Stomach (tissue), 8 donors: ENCODE measurements at regions not wholly inside any gene's neighbourhood (a gene's known extent, or its start where the extent isn't known, plus 50 kb on each side); places are given as distances from the start of the nearest gene placed in this dataset.
"Not testable (repeated sequence)": the region's sequence is repeated elsewhere in the genome, so short reads cannot be mapped to it uniquely, and the experiment has no call there.

Source experiments
- DNase-seq, 2 donors: peaks; one replicate each; pipeline versions ENCODE4 v3.0.0 to v3.0.0-alpha.2; 2013 to 2019
- H3K27ac ChIP-seq, 5 donors: fragments of 200-600 bp in 4 of 5; sonication (generic) in 4 of 5; one replicate each; pipeline ENCODE4 v1.5.1; 2013 to 2019; ENCODE audit warnings: mild to moderate bottlenecking in 1 of 5, moderate library complexity in 1 of 5
- H3K27me3 ChIP-seq, 3 donors: fragments of 200-600 bp; sonication (generic); one replicate each; pipeline ENCODE4 v1.5.1; 2017 to 2019; ENCODE audit warnings: mixed run types in 1 of 3
- H3K36me3 ChIP-seq, 4 donors: fragments of 200-600 bp; sonication (generic); 1 replicate in 3 of 4; 2 replicates in 1 of 4; pipeline ENCODE4 v1.5.1; 2016 to 2019
- H3K4me1 ChIP-seq, 4 donors: fragments of 200-600 bp; sonication (generic); one replicate each; pipeline ENCODE4 v1.5.1; 2016 to 2019
- H3K4me3 ChIP-seq, 4 donors: fragments of 200-600 bp; sonication (generic) in 3 of 4; one replicate each; pipeline ENCODE4 v1.5.1; 2016 to 2019; ENCODE audit warnings: mild to moderate bottlenecking in 1 of 4
- H3K9me3 ChIP-seq, 4 donors: fragments of 200-600 bp; sonication (generic); one replicate each; pipeline ENCODE4 v1.5.1; 2016 to 2019
- CTCF ChIP-seq, 7 experiments: fragments of 450-650 bp in 4 of 7; fragments of 200-600 bp in 3 of 7; sonication (generic) in 3 of 7; IDR thresholded peaks; one replicate each; pipeline ENCODE4 v1.5.1; 2016 to 2019; ENCODE audit warnings: antibody characterized with exemption in 7 of 7, control low read depth in 2 of 7, mild to moderate bottlenecking in 1 of 7
- EP300 ChIP-seq: sonication (generic); formaldehyde crosslinking; IDR thresholded peaks from one replicate; pipeline ENCODE4 v1.6.1; 2017; ENCODE audit warnings: antibody characterized with exemption
- POLR2A ChIP-seq, 4 donors: fragments of 450-650 bp; IDR thresholded peaks; one replicate each; pipeline ENCODE4 v1.6.1; 2016; ENCODE audit warnings: antibody characterized with exemption in 4 of 4, control low read depth in 2 of 4, mild to moderate bottlenecking in 1 of 4, moderate library complexity in 1 of 4
- POLR2AphosphoS5 ChIP-seq, 3 donors: sonication (generic); formaldehyde crosslinking; IDR thresholded peaks; one replicate each; pipeline ENCODE4 v1.6.1; 2016; ENCODE audit warnings: antibody characterized with exemption in 3 of 3
- WGBS, 5 donors: extraction: QIAGEN DNeasy Blood & Tissue Kit in 3 of 5; methylation state at CpG; one replicate each; pipeline versions ENCODE4 v1.1.5 to v1.1.7; 2013 to 2018; 5-methylcytosine and 5-hydroxymethylcytosine counted together
- intact Hi-C: fragments of 100-400 bp; cut with DNase I; formaldehyde crosslinking; loops from one replicate; pipeline ENCODE4 v1.15.1; 2023; ENCODE audit warnings: low total_unique reads
- small RNA-seq, 4 donors: library from RNA; depleted of rRNA; stranded (forward); fragments of <200 nt; gene quantifications; one replicate each; pipeline ENCODE3, GENCODE V24; 2016
- donor health status: healthy with polysubstance abuse.
- donor health status: Bipolar disorder and iron deficiency.
- donor health status: healthy.

- TF ChIP-seq POLR2AphosphoS5 (IDR thresholded peaks at IDR 0.05): no peak
- TF ChIP-seq POLR2A (IDR thresholded peaks at IDR 0.05): no peak
- no peak for TF ChIP-seq CTCF (IDR thresholded peaks at IDR 0.05)
- TF ChIP-seq EP300: no peak
- Histone ChIP-seq H3K27ac (no peak overlapping the region), H3K4me3 (no peak overlapping the region), H3K9me3 (no peaks in the 10 kb centered on the region), H3K27me3 (no peaks in the 10 kb centered on the region), H3K36me3 (no peaks in the 10 kb centered on the region), H3K4me1 (no peaks in the 10 kb centered on the region)
- intact Hi-C loops: no loop called here
- no peak for DNase-seq
- 75 to 89% (median 84%) methylated on average over 9 of the region's 9 CpGs for WGBS, 5 donors
Measured at GRCh38 chr4:189870511-189871234, 70.0 kb upstream of the FRG1 start.

- Histone ChIP-seq H3K27me3 (no peaks in the 10 kb centered on the region), H3K36me3 (no peaks in the 10 kb centered on the region), H3K27ac (no peak overlapping the region), H3K9me3 (no peaks in the 10 kb centered on the region), H3K4me3 (no peak overlapping the region), H3K4me1 (no peaks in the 10 kb centered on the region)
- intact Hi-C loops: no loop called here
- no peak for TF ChIP-seq POLR2A (IDR thresholded peaks at IDR 0.05)
- TF ChIP-seq EP300: no peak
- no peak for TF ChIP-seq CTCF (IDR thresholded peaks at IDR 0.05)
- no peak for TF ChIP-seq POLR2AphosphoS5 (IDR thresholded peaks at IDR 0.05)
- WGBS, 5 donors: 80 to 92% (median 90%) methylated on average over 2 of the region's 2 CpGs
- no peak for DNase-seq
Measured at GRCh38 chr4:189874591-189874990, 66.1 kb upstream of the FRG1 start.

- H3K27me3 ChIP-seq, H3K9me3 ChIP-seq, H3K4me3 ChIP-seq, H3K36me3 ChIP-seq, H3K27ac ChIP-seq, intact Hi-C loops, H3K4me1 ChIP-seq: not testable (repeated sequence)
- 84 to 94% (median 92%) methylated on average over 15 of the region's 15 CpGs for WGBS, 5 donors
- DNase-seq: peak in 1 of 2 donors; percentile 15
Measured at GRCh38 chr4:189881190-189881589, 59.5 kb upstream of the FRG1 start.

GRCh38 chr4:189888407-189888806, 52.3 kb upstream of the FRG1 start:
- H3K36me3 ChIP-seq, intact Hi-C loops, DNase-seq, H3K27me3 ChIP-seq, H3K27ac ChIP-seq, H3K4me3 ChIP-seq, H3K4me1 ChIP-seq: not testable (repeated sequence)
- H3K9me3 ChIP-seq: peaks cover 0 to 15% (median 8%) of the 10 kb centered on the region in 4 donors
- WGBS, 5 donors: 63 to 86% (median 71%) methylated on average over 3 to 4 of the region's 4 CpGs

Small RNAs in the stretch of these regions (small RNA-seq; reads per million reads assigned to genes)
- gene RNU1-51P: 0 reads per million in 4 donors
- 0 reads per million in 4 donors for gene RNU7-192P
